Esophagus muscularis mucosa (tissue), 3 donors: ENCODE measurements at regions not wholly inside any gene's neighbourhood (a gene's known extent, or its start where the extent isn't known, plus 50 kb on each side); places are given as distances from the start of the nearest gene placed in this dataset.

Source experiments
- POLR2AphosphoS5 ChIP-seq, 2 donors: sonication (generic); formaldehyde crosslinking; IDR thresholded peaks; one replicate each; pipeline ENCODE4 v1.6.1; 2017; ENCODE audit warnings: antibody characterized with exemption in 2 of 2
- TF ChIP-seq, protein P1 (sequence below), 3 experiments: fragments of 200-600 bp in 2 of 3; fragments of 450-650 bp in 1 of 3; sonication (generic) in 2 of 3; IDR thresholded peaks; one replicate each; pipeline ENCODE4 v1.5.1; 2017 to 2019; ENCODE audit warnings: antibody characterized with exemption in 3 of 3, mild to moderate bottlenecking in 2 of 3, moderate library complexity in 1 of 3

DNA sequence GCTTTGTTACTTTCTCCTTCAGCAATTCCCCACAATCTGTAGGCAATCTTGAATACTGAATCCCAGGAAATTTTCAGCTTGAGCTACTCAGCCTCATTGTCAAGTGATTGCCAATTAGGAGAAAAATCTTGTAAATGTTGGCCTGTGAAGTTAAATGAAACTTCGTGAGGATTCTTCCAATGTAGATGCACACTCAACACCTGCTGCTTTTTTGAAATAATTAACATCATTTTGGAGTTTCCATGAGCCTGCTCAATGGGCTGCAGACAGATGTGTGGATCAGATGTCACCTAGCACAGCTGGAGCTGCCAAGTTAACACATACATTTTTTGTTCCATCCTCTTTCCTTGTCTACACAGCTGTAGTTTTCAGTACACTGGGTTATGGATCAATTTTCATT is 645.6 kb upstream of the LUZP2 start:
- TF ChIP-seq, protein P1, sequence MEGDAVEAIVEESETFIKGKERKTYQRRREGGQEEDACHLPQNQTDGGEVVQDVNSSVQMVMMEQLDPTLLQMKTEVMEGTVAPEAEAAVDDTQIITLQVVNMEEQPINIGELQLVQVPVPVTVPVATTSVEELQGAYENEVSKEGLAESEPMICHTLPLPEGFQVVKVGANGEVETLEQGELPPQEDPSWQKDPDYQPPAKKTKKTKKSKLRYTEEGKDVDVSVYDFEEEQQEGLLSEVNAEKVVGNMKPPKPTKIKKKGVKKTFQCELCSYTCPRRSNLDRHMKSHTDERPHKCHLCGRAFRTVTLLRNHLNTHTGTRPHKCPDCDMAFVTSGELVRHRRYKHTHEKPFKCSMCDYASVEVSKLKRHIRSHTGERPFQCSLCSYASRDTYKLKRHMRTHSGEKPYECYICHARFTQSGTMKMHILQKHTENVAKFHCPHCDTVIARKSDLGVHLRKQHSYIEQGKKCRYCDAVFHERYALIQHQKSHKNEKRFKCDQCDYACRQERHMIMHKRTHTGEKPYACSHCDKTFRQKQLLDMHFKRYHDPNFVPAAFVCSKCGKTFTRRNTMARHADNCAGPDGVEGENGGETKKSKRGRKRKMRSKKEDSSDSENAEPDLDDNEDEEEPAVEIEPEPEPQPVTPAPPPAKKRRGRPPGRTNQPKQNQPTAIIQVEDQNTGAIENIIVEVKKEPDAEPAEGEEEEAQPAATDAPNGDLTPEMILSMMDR (IDR thresholded peaks at IDR 0.05) = no peak
- TF ChIP-seq POLR2AphosphoS5 (IDR thresholded peaks at IDR 0.05) = no peak
